ENCODE measurements at regions not wholly inside any gene's neighbourhood (a gene's known extent, or its start where the extent isn't known, plus 50 kb on each side); places are given as distances from the start of the nearest gene placed in this dataset.

GRCh38 chr12:63403256-63403655 is 252.3 kb upstream of the AVPR1A start:
- no peak for TF ChIP-seq CTCF (IDR thresholded peaks at IDR 0.05)
- no peak for TF ChIP-seq POLR2A (IDR thresholded peaks at IDR 0.05)
